ENCODE measurements at regions not wholly inside any gene's neighbourhood (a gene's known extent, or its start where the extent isn't known, plus 50 kb on each side); places are given as distances from the start of the nearest gene placed in this dataset.

DNA sequence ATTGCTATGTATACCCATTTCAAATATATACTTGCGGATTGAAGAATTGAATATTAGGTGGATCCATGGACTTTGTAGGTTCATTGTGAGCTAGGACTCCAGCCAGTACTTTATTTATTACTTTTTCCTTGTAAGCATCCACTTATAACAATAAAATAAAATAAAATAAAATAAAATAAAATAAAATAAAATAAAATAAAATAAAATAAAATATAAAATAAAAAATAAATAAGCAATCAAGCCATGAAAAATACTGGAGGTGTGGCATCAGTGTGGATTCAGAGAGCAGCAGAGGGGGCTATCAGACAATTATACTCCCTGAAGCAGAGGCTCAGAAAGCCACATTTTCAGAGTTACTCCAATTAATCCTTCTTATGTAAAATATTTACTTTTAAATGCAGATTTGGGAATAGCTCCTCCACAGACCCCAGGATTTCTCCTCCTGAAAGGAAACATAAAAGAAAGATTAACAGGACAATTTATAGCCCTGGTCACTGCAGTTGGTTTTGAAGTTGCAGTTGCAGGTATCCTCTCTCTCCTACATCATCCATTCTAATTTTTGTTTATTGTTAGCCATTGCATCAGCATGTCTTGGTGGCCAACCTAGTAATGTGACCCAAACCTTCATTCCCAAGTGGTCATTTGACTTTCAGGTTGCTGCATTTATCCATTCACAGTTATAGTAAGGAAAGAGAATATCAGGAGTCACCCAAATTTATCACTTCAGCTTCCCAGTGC lies 2025.2 kb upstream of the IGFBP7 start:
- TF ChIP-seq, protein P1, sequence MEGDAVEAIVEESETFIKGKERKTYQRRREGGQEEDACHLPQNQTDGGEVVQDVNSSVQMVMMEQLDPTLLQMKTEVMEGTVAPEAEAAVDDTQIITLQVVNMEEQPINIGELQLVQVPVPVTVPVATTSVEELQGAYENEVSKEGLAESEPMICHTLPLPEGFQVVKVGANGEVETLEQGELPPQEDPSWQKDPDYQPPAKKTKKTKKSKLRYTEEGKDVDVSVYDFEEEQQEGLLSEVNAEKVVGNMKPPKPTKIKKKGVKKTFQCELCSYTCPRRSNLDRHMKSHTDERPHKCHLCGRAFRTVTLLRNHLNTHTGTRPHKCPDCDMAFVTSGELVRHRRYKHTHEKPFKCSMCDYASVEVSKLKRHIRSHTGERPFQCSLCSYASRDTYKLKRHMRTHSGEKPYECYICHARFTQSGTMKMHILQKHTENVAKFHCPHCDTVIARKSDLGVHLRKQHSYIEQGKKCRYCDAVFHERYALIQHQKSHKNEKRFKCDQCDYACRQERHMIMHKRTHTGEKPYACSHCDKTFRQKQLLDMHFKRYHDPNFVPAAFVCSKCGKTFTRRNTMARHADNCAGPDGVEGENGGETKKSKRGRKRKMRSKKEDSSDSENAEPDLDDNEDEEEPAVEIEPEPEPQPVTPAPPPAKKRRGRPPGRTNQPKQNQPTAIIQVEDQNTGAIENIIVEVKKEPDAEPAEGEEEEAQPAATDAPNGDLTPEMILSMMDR (IDR thresholded peaks at IDR 0.05; ENCODE audit: insufficient read depth, low read depth, low read length, missing control alignments): no peak
- no peak overlapping the region for H3K4me3 ChIP-seq (ENCODE audit: low read length)
- DNase-seq (ENCODE audit: low read depth): no peak

DNA sequence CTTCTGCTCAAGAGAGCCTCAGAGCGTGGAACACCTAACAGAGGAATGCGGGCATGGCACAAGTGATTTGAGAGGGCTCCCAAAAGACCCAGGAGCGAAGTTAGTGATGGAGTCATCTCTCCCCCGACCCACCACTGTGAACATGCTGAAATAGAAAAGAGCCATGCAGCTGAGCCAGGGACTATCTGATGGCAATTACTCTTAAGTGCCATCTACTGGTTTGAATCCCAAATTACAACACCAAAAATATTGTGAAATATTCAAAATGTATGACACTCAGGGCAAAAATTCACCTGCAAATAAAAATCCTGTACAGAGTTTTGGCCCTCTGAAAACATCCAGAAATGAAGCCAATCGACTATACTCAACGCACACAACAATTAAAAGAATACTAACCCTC lies 2038.9 kb upstream of the ADGRL3 start:
- TF ChIP-seq, protein P1 (IDR thresholded peaks at IDR 0.05; ENCODE audit: insufficient read depth, low read depth, low read length, missing control alignments): no peak
- DNase-seq (ENCODE audit: low read depth): no peak
- H3K4me3 ChIP-seq (ENCODE audit: low read length): no peak overlapping the region

DNA sequence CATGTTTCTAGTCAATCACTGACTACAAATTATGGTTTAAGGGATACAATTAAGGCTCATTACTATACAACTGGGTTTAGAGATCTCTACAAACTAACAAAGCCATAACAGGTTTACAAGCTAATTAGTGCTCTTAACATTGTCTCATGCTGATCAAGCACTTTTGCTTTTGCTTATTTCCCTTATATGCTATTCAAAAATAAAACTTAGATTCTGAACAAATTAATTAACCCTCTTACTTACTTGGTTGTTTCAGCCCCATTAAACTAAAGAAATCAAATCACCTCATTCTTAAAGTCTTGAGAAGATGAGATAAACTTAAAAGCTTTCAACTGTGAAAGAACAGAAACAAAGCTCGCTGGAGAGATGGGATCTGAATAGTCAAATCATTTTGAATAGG lies 2024.5 kb upstream of the ADGRL3 start:
- TF ChIP-seq, protein P1 (IDR thresholded peaks at IDR 0.05; ENCODE audit: insufficient read depth, low read depth, low read length, missing control alignments): no peak

DNA sequence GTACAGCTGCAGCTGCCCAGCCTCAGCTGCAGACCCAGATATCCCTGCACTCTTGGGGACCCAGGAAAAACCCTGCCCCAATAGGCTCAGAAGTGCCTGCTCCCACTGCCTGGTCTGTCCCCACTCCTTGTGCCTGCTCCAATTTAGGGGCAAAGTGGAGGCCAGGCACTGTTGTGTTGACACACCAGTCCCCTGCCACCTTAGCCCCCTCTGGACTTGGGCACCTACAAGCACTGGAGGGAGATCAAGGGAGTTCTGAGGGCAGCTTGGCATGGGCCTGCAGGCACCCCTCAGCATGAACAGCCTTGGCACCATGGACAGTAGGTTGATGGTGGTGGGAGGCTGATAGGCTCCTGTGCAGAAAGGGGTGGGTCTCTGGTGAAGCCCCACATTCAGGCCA lies 2020.8 kb upstream of the ADGRL3 start:
- no peak overlapping the region for H3K4me3 ChIP-seq (ENCODE audit: low read length)
- DNase-seq (ENCODE audit: low read depth): no peak
- TF ChIP-seq, protein P1 (IDR thresholded peaks at IDR 0.05; ENCODE audit: insufficient read depth, low read depth, low read length, missing control alignments): no peak

More for the DNA sequence above, 2024.5 kb upstream of the ADGRL3 start:
- DNase-seq (ENCODE audit: low read depth): no peak
- no peak overlapping the region for H3K4me3 ChIP-seq (ENCODE audit: low read length)

DNA sequence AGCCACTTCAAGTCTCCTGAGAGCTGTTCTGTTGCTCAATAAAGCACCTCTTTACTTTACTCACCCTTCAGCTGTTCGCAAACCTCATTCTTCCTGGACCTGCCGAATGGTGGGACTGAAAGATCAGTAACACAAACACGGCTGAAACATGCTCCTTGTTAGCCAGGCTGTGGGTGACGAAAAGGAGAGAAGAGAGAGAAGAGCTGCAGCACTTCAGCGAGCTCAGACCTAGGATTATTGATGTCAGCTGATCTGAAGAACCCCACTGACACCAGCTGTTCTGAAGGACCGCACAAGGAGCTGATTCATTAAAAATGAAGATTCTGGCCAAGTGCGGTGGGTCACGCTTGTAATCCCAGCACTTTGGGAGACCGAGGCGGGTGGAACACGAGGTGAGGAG lies 2020.0 kb upstream of the ADGRL3 start:
- DNase-seq (ENCODE audit: low read depth): no peak
- TF ChIP-seq, protein P1 (IDR thresholded peaks at IDR 0.05; ENCODE audit: insufficient read depth, low read depth, low read length, missing control alignments): no peak
- H3K4me3 ChIP-seq (ENCODE audit: low read length): no peak overlapping the region

DNA sequence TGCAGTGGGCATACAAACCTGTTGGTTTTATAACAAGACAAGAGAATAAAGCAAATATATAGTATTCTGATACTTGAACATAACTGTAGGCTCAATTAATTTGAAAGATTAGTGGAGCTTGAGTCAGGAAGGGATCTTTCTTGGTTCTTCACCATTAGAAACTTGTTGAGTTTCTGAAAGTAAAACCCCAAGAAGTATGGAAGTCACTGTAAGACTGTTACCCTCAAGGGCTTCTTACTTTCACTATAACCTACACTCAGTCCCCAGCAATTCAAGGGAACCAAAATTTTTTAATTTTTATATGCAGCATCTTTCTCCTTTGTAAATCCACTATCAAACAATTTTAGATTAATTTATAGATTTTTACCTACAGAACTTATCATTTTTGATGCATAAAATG lies 2019.2 kb upstream of the ADGRL3 start:
- TF ChIP-seq, protein P1 (IDR thresholded peaks at IDR 0.05; ENCODE audit: insufficient read depth, low read depth, low read length, missing control alignments): no peak
- no peak for DNase-seq (ENCODE audit: low read depth)
- H3K4me3 ChIP-seq (ENCODE audit: low read length): no peak overlapping the region

DNA sequence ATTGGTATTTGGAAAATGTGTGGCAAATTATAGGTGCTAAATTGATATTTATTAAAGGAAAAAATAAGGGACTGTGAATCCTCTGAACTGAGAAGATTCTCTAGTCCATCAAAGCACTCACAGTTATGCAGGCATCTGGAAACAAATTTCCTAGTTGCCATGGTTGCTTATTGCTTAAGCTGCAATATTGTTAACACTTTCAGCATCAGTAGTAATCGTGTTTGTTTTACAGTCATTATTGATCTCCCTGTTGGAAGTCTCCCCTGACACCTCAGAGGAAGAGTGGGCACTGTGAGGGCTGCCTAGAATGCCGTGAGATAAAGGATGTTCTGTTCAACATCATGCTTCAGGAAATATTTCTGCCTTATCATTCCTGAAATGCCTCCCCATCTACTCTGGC lies 2004.3 kb upstream of the ADGRL3 start:
- H3K4me3 ChIP-seq (ENCODE audit: low read length): no peak overlapping the region

More for the DNA sequence above, 2004.3 kb upstream of the ADGRL3 start:
- DNase-seq (ENCODE audit: low read depth): no peak
- TF ChIP-seq, protein P1 (IDR thresholded peaks at IDR 0.05; ENCODE audit: insufficient read depth, low read depth, low read length, missing control alignments): no peak
